RWPE1 (cell line): ENCODE measurements at regions not wholly inside any gene's neighbourhood (a gene's known extent, or its start where the extent isn't known, plus 50 kb on each side); places are given as distances from the start of the nearest gene placed in this dataset.

Experiments used
- CTCF ChIA-PET: fragments of 350-600 bp; sonication (Branson Sonifier 250); formaldehyde crosslinking; extraction: SDS; loops from one replicate; lab custom pipeline; 2021; lab: Yijun Ruan, JAX
- POLR2A ChIA-PET: fragments of 400-600 bp; formaldehyde crosslinking; extraction: SDS; loops from one replicate; lab custom pipeline; 2020; ENCODE audit warnings: antibody characterized with exemption; ENCODE audit not compliant: low non-redundant PET; lab: Yijun Ruan, JAX
- DNase-seq: peaks from one replicate; pipeline ENCODE4 v3.0.0; 2012; ENCODE audit warnings: low spot score
- H3K27ac ChIP-seq: fragments of 450-650 bp; 2 replicates; pipeline ENCODE4 v1.5.1; 2017
- TF ChIP-seq, protein P1 (sequence below): fragments of 450-650 bp; conservative IDR thresholded peaks from 2 replicates; pipeline ENCODE4 v1.5.1; 2017; ENCODE audit warnings: low read depth, mild to moderate bottlenecking

DNA sequence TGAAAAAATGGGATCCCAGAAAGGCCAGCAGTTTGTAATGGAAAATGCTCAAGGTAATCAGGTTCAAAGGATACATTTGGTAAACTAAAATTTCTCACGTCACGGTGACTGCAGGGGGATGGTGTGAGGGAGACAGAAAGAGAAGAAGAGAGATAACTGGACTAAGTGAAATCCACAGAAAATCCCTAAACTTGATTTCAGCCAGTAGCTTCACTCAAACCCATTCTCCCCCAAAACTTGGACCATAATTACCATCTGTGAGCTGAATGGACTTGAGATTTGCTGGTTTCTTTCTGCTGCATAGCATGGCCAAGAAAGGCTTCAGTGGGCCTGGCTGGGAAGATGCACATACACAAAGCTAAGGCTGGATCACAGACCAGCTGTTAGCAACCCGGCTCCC is 155.4 kb upstream of the LMO4 start:
- TF ChIP-seq, protein P1, sequence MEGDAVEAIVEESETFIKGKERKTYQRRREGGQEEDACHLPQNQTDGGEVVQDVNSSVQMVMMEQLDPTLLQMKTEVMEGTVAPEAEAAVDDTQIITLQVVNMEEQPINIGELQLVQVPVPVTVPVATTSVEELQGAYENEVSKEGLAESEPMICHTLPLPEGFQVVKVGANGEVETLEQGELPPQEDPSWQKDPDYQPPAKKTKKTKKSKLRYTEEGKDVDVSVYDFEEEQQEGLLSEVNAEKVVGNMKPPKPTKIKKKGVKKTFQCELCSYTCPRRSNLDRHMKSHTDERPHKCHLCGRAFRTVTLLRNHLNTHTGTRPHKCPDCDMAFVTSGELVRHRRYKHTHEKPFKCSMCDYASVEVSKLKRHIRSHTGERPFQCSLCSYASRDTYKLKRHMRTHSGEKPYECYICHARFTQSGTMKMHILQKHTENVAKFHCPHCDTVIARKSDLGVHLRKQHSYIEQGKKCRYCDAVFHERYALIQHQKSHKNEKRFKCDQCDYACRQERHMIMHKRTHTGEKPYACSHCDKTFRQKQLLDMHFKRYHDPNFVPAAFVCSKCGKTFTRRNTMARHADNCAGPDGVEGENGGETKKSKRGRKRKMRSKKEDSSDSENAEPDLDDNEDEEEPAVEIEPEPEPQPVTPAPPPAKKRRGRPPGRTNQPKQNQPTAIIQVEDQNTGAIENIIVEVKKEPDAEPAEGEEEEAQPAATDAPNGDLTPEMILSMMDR = no peak
- DNase-seq = no peak
- ChIA-PET POLR2A (no interaction called here), CTCF (no interaction called here)
- H3K27ac ChIP-seq = no peak overlapping the region

DNA sequence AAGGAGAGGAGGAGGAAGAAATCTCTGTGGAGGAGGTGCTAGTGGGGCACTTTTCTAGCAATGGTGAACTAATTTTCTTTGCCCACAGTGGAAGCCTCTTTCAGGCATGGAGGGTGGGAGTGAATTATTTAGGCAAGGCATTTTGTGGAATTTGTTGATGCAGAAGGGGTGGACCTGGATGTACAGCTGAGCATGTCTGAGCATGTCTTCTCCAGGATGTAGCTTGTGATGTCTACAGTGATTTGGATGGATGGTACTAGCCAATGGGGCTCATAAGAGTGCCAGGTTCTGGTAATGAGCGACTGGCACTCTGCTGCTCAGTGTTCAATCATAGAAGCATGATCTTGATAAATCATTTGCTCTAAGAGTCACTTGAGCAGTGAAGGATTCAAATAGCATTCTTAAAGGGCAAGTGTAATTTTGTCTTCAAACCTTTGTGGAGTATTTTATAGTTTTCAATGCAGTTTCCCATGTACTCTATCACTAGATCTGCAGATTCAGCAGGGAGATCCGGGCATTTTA is 153.9 kb upstream of the LMO4 start:
- CTCF ChIA-PET = interaction anchor here (0.5 kb wide), 1 partner anchor 83 kb away, joined by 3 read pairs; no protein-coding TSS in a partner anchor
- DNase-seq = peak; percentile 13
- TF ChIP-seq, protein P1 = no peak
- POLR2A ChIA-PET = no interaction called here
- H3K27ac ChIP-seq = no peak overlapping the region

DNA sequence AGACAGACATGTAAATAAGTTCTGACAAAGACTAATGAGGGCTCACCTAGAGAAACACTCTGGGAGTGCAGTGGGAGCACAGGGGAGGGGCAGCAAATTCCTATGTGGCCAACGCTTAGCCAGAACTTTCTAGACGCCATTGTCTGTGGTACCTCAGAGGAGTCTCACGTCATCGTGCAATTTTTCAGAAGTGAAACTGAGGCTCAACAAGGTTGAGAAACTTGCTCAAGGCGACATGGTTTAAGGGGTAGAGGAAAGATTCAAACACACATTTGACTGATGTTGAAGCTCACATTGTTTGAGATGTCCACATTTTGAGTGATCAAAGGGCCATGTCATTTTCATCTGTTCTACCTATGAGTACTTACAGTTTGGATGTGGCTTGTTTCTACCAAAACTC is 152.6 kb upstream of the LMO4 start:
- ChIA-PET CTCF (no interaction called here), POLR2A (no interaction called here)
- TF ChIP-seq, protein P1 = no peak
- H3K27ac ChIP-seq = no peak overlapping the region
- no peak for DNase-seq

DNA sequence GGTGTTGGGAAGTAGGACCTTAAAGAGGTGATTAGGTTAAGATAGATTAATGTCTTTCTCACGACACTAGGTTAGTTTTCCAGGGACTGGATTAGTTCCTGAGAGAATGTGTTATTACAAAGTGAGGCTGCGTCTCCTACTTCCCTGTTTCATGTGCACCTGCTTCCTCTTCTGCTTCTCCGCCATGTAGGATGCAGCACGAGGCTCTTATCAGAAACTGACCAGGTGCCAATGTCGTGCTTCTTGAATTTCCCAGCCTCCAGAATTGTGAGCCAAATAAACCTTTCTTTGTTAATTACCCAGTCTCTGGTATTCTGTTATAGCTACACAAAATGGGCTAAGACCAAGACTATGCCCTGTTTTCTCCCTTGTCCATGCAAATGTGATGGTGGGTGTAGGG is 152.2 kb upstream of the LMO4 start:
- POLR2A ChIA-PET = no interaction called here

DNA sequence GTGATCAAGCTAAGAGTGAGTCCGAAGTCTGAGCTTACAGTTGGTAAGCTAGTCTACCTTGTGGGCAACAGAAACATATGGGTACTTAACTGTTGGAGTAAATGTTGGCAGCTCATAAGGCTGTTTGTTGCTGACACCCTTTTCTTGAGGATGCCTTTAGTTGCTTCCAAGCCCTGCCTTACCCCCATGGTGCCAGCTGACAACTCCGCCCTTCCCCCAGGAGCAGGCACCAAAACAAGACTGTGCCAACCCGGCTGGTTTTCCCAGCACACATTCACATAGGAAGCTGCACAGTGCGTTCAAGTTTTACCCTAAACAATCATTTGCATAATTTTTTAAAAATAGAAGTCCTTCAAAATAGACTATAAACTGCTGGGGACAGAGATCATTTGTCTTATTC is 150.2 kb upstream of the LMO4 start:
- TF ChIP-seq, protein P1 = no peak
- no peak overlapping the region for H3K27ac ChIP-seq
- POLR2A ChIA-PET = no interaction called here
- no peak for DNase-seq
- CTCF ChIA-PET = no interaction called here

More for the DNA sequence above, 152.2 kb upstream of the LMO4 start:
- CTCF ChIA-PET = no interaction called here
- no peak overlapping the region for H3K27ac ChIP-seq
- TF ChIP-seq, protein P1 = no peak
- DNase-seq = no peak

DNA sequence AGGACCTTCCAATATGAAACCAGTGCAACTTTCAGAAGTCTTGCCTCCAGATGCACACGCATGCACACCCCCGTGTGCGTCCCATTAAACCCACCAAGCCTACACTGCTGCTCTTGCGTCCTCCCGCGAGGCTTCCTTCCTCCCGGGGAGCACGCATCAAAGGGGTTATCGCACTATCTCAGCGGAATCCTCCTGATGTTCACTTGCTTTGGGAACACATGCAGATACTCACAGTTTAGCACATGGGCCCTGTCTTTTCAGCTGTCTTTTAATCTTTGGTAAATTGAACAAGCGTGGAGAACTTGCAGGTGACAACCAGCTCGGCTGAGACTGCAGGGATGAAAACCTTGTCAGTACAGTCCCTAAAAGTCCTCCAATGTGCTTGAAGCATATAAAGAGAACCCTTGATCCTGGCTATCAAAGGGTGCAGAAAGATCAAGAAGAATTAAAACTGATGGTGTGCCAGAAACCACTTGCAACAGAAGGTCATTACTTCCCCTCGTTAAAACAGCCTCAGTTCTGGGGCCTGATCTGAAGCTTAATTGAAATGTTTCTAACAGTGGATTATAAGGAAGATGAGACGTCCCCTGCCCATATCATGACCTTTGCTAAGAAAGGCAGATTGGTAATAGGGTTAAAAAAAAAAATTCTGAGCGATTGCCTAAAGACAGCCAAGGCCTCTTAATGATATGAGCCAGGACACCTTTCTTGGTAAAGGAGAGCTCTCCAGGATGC is 149.4 kb upstream of the LMO4 start:
- DNase-seq = no peak
- no peak overlapping the region for H3K27ac ChIP-seq
- ChIA-PET CTCF (interaction anchor here (0.6 kb wide), 1 partner anchor 9 kb away, joined by 3 read pairs; no protein-coding TSS in a partner anchor), POLR2A (no interaction called here)
- TF ChIP-seq, protein P1 = no peak
